Activated naive CD8-positive, alpha-beta T cell treated with anti-CD3 and anti-CD28 coated beads, Interleukin-2, amount 50 U/mL, for 24 hours (primary cell): ENCODE measurements at regions not wholly inside any gene's neighbourhood (a gene's known extent, or its start where the extent isn't known, plus 50 kb on each side); places are given as distances from the start of the nearest gene placed in this dataset.

ENCODE experiments used
- ATAC-seq: fragments of 150-1000 bp; cut with Tn5 transposase; one replicate; pipeline ENCODE4 v1.10.0; 2021
- DNase-seq: peaks from one replicate; pipeline ENCODE4 v3.0.0; 2021
- H3K27ac Mint-ChIP-seq: one replicate; pipeline ENCODE4 v1.8.0; 2021; ENCODE audit warnings: mild to moderate bottlenecking, mixed read lengths
- H3K27me3 Mint-ChIP-seq: one replicate; pipeline ENCODE4 v1.8.0; 2021; ENCODE audit warnings: mixed read lengths
- H3K36me3 Mint-ChIP-seq: one replicate; pipeline ENCODE4 v1.8.0; 2021; ENCODE audit warnings: low read depth, mixed read lengths
- H3K4me1 Mint-ChIP-seq: one replicate; pipeline ENCODE4 v1.8.0; 2021; ENCODE audit warnings: mixed read lengths
- H3K4me3 Mint-ChIP-seq: one replicate; pipeline ENCODE4 v1.8.0; 2021; ENCODE audit warnings: mild to moderate bottlenecking, moderate library complexity, mixed read lengths
- H3K9me3 Mint-ChIP-seq: one replicate; pipeline ENCODE4 v1.8.0; 2021; ENCODE audit warnings: mixed read lengths

- no peaks in the 10 kb centered on the region for H3K36me3 Mint-ChIP-seq
- DNase-seq (no peak), ATAC-seq (no peak)
- no peak overlapping the region for H3K4me3 Mint-ChIP-seq
- H3K9me3 Mint-ChIP-seq = peaks cover 5% of the 10 kb centered on the region
- H3K4me1 Mint-ChIP-seq = no peaks in the 10 kb centered on the region
- H3K27me3 Mint-ChIP-seq = no peaks in the 10 kb centered on the region
- no peak overlapping the region for H3K27ac Mint-ChIP-seq
Observed at GRCh38 chr14:85317491-85318021, 212.4 kb upstream of the FLRT2 start.

GRCh38 chr14:85319101-85319500 lies 210.8 kb upstream of the FLRT2 start:
- Mint-ChIP-seq H3K4me1 (no peaks in the 10 kb centered on the region), H3K4me3 (no peak overlapping the region), H3K9me3 (peaks cover 7% of the 10 kb centered on the region), H3K27ac (no peak overlapping the region), H3K36me3 (no peaks in the 10 kb centered on the region), H3K27me3 (no peaks in the 10 kb centered on the region)
- ATAC-seq = no peak
- DNase-seq = no peak

DNA sequence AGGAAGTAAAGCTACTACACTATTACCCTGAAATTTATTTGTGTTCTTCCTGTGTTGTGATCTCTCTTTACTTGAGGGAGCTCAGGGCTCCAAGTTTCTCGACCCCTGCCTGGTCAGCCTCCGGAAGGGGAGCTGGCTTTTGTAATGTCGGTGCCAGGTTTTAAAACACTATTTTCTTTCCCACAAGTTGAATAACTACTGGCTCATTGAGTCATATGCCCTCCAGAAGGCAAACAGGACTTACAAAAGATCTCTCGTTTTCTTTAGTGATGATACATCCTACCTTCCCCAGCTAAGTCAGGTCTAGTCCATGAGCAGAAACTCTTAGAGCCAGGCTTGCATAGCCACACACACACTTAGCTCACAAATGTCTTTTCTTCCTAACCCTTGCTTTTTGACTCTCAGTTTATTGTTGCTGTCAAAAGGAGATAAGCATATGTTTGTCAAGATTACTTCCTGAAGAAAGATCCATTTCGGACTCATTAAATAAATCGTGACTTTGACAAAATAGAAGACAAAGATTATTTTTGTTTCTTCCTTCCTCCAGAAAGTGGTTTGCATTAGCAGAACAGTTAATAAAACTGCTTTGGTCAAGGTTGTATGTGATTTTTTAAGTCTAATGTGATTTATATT lies 209.8 kb upstream of the FLRT2 start:
- no peak for ATAC-seq
- peaks cover 7% of the 10 kb centered on the region for H3K9me3 Mint-ChIP-seq
- H3K27me3 Mint-ChIP-seq = no peaks in the 10 kb centered on the region
- H3K4me1 Mint-ChIP-seq = no peaks in the 10 kb centered on the region
- H3K4me3 Mint-ChIP-seq = no peak overlapping the region
- DNase-seq = no peak
- H3K36me3 Mint-ChIP-seq = no peaks in the 10 kb centered on the region
- no peak overlapping the region for H3K27ac Mint-ChIP-seq

DNA sequence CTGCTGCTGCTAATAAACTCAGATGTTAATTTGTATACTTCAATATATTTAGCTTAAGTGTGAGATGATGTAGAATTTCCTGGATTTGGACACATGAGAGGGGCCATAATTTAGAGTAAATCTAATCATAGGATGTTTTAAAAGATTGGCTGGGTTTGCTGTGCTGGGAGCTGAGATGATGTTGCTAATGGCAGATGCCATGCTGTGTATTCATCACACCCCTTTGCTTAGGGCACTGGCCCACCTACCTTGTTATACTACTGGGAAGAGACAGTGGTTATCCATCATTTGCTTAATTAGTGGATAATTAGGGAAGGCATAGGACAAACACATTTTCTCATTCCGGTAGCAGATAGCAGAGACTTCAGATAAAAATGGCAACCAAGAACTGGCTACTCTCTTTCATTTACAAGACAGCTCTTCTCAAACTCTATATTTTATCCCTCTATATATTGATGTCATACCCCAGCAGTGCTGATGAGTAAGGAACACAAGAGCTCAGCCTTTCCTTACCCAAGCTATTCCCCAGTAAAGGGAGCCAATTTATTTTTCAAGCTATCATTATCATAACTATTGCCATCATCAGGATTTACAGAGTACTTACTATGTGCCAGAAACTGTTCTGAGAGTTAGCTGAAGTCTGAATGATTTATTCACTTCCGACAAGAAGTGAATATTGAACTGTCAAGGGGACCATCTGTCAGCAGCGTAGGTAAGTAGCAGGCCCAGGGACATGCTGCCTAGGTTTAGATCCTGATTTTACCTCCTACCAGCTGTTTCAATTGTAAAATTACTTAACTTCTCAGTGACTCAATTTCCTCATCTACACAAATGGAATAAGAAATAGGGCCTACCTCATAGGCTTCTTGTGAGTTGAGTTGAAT lies 204.6 kb upstream of the FLRT2 start:
- DNase-seq = no peak
- no peaks in the 10 kb centered on the region for H3K36me3 Mint-ChIP-seq
- H3K9me3 Mint-ChIP-seq = peaks cover 7% of the 10 kb centered on the region
- no peaks in the 10 kb centered on the region for H3K4me1 Mint-ChIP-seq
- no peak overlapping the region for H3K4me3 Mint-ChIP-seq
- H3K27me3 Mint-ChIP-seq = no peaks in the 10 kb centered on the region
- no peak for ATAC-seq
- H3K27ac Mint-ChIP-seq = no peak overlapping the region

- no peak overlapping the region for H3K4me3 Mint-ChIP-seq
- H3K36me3 Mint-ChIP-seq = no peaks in the 10 kb centered on the region
- H3K27ac Mint-ChIP-seq = no peak overlapping the region
- H3K27me3 Mint-ChIP-seq = no peaks in the 10 kb centered on the region
- H3K9me3 Mint-ChIP-seq = peaks cover 4% of the 10 kb centered on the region
- H3K4me1 Mint-ChIP-seq = no peaks in the 10 kb centered on the region
- ATAC-seq (no peak), DNase-seq (no peak)
Observed at GRCh38 chr14:85332401-85332800, 197.5 kb upstream of the FLRT2 start.

DNA sequence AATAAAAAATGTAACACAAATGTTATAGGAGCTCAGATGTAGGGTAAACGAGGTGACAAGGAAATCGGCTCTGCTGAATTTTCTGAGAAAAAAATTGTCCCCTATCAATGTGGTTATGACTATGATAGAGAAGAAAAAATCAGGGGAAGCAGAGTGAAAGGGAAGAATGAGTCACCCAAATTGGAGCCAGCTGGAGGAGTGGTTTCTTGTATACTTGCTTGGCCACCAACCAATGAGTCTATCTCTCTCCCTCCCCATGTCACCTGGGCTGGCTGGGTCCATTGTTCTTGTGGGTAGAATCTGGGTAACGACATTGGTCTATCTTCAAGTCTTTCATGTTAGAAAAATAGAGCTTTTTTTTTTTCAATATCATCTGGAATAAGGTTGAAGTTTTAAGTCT lies 196.6 kb upstream of the FLRT2 start:
- H3K27me3 Mint-ChIP-seq = no peaks in the 10 kb centered on the region

DNA sequence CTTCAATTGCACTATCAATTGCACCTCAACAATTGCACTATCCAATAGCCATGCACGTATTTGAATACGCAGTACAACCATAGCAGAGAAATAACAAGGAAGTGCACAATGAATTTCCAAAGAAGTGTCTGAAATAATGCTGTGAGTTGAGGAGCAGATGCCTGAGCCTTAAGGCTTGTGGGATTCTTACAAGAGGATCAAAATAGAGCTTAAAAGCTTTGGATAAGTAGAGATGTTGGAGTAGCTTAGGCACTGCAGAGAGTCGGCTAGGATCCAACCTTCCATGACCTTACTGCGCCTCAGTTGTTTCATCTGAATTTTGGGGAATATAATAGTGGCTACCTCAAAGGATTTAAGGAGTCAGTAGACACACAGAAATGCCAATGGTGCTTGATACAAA lies 196.1 kb upstream of the FLRT2 start:
- no peak for DNase-seq
- Mint-ChIP-seq H3K4me1 (no peaks in the 10 kb centered on the region), H3K27me3 (no peaks in the 10 kb centered on the region), H3K9me3 (peaks cover 4% of the 10 kb centered on the region), H3K4me3 (no peak overlapping the region), H3K27ac (no peak overlapping the region), H3K36me3 (no peaks in the 10 kb centered on the region)
- ATAC-seq = no peak

More for the DNA sequence above, 196.6 kb upstream of the FLRT2 start:
- Mint-ChIP-seq H3K27ac (no peak overlapping the region), H3K4me1 (no peaks in the 10 kb centered on the region), H3K4me3 (no peak overlapping the region), H3K9me3 (peaks cover 4% of the 10 kb centered on the region), H3K36me3 (no peaks in the 10 kb centered on the region)
- DNase-seq = no peak
- ATAC-seq = peak; percentile 43

DNA sequence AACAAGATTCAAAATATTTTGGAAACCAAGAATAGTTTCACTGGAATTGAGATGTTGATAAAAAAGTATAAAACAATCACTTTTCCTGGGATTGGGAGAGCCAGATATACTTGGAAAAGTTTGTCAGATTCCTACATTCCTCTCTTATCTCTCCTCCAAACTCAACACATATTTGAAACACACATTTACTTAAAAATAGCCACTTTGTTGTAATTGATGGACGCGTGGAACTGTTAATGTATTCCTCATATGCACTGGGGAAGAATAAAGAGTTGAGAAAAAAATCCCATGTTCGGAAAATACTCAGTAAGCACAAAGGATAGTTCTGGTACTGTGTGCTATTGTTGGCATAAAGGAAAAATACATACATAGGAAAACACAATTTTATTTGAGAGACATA lies 195.6 kb upstream of the FLRT2 start:
- no peak overlapping the region for H3K4me3 Mint-ChIP-seq
- no peaks in the 10 kb centered on the region for H3K27me3 Mint-ChIP-seq
- no peaks in the 10 kb centered on the region for H3K36me3 Mint-ChIP-seq
- ATAC-seq (no peak), DNase-seq (no peak)
- no peaks in the 10 kb centered on the region for H3K4me1 Mint-ChIP-seq
- H3K27ac Mint-ChIP-seq = no peak overlapping the region
- peaks cover 4% of the 10 kb centered on the region for H3K9me3 Mint-ChIP-seq

DNA sequence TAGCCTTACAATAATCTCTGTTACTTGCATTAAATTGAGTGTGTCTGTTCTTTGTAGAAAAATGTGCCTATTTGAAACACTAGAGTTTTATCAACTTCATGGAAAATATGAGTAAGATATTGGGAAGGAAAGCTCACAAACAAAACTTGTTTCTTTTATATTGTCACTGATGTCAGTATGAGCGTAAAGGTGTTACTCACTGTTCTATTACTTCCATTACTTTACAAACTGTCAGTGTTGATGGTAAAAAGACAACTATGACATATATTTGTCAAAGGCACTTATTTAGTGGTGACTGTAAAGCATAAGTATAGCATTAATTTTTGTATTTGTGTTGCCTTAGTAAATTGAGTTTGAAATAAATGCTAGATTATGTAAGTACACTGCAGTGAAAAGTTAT lies 193.7 kb upstream of the FLRT2 start:
- Mint-ChIP-seq H3K27ac (no peak overlapping the region), H3K4me3 (no peak overlapping the region), H3K9me3 (peaks cover 4% of the 10 kb centered on the region), H3K27me3 (no peaks in the 10 kb centered on the region), H3K36me3 (no peaks in the 10 kb centered on the region), H3K4me1 (no peaks in the 10 kb centered on the region)
- DNase-seq (no peak), ATAC-seq (no peak)

DNA sequence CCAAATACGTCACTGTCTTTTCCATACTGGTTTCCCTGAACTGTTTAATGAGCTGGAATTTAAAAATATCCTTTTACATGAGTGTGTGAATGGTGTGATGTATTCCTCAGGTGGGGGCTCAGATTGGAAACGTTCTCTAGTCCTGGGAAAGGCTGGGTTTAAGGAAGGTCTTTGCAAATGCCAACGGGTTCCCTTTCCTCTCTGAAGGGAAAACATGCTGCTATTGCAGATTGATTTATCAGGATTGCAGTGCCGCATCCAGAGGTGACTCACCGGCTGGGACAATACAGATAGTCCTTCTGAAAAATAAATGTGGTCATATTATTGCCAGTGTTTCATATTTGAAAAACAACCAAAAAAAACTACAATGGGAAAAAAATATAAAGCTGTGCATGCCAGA lies 193.1 kb upstream of the FLRT2 start:
- no peaks in the 10 kb centered on the region for H3K36me3 Mint-ChIP-seq
- no peak for ATAC-seq
- H3K4me3 Mint-ChIP-seq = no peak overlapping the region
- no peak for DNase-seq
- H3K4me1 Mint-ChIP-seq = no peaks in the 10 kb centered on the region
- H3K9me3 Mint-ChIP-seq = peaks cover 4% of the 10 kb centered on the region
- no peak overlapping the region for H3K27ac Mint-ChIP-seq
- no peaks in the 10 kb centered on the region for H3K27me3 Mint-ChIP-seq

DNA sequence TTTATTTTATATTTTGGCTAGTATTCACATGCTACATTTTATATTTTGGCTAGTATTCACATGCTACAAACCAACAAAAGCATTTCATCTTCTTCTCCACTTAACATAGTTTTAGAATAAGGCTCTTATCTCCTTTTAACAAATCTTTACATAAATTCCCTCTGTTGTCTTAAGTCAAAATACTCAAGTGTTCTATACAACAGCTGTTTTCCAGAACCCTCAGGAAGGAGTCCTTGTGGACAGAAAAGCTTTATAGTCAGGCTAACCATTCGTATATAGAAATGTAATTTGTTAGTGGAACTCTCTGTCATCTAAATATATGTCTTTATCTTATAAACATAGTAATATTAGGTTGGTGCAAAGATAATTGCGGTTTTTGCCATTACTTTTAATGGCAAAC lies 191.0 kb upstream of the FLRT2 start:
- Mint-ChIP-seq H3K4me3 (no peak overlapping the region), H3K4me1 (no peaks in the 10 kb centered on the region), H3K9me3 (peaks cover 4% of the 10 kb centered on the region), H3K27ac (no peak overlapping the region), H3K27me3 (no peaks in the 10 kb centered on the region), H3K36me3 (no peaks in the 10 kb centered on the region)
- DNase-seq (no peak), ATAC-seq (no peak)

DNA sequence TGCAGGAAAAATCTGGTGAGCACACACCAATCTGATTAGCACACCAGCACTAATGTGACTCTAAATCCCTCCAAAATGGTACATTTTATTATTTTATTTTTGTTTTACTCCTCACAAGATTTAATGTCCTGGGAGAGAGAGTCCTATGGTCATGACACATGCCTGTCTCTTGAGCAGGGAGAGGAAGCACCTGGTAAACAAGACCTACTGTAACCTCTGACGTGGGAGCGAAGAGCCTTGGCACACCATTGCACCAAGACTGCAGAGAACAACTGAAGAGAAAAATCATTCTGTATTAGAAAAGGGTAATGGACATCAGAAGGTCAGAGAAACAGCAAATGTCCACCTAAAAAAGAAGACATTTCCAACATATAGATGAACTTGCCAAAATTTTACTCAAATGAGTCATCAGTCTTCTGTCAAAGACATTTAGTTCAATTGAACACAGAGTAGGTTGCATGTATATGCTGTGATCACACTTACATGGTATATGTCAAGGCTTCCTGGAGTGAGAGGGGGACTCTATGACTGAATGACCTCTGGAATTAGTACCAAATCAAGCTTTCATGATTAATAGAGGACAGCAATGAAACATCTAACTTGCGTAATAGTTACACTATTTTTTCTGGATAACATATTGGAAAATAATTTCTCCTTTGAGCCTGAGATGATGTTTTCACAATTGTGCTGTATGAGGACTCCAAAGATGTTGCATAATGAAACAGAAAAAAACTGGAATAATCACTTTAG lies 186.9 kb upstream of the FLRT2 start:
- peaks cover 6% of the 10 kb centered on the region for H3K9me3 Mint-ChIP-seq
- H3K36me3 Mint-ChIP-seq = no peaks in the 10 kb centered on the region
- H3K27me3 Mint-ChIP-seq = no peaks in the 10 kb centered on the region
- DNase-seq = no peak
- no peaks in the 10 kb centered on the region for H3K4me1 Mint-ChIP-seq
- ATAC-seq = no peak
- no peak overlapping the region for H3K4me3 Mint-ChIP-seq
- H3K27ac Mint-ChIP-seq = no peak overlapping the region

DNA sequence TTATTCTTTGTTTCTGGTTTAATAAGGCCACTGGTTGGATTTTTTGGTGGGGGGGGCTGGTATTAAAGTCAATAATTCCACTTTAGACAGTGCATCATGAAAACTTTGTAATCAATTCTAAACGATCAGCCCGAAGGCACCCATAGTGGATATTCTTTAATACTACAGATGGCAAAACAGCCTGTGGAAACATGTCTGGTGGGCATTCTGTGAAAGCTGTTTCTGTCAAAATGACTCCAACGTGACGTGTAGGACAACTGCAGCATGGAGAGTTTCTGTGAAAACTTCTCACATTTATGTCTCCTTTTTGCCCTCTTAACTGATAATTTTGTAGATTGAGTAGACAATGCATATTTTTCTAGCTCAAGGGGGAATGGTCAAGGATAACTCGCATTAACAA lies 185.8 kb upstream of the FLRT2 start:
- H3K9me3 Mint-ChIP-seq = peaks cover 6% of the 10 kb centered on the region
- H3K27ac Mint-ChIP-seq = no peak overlapping the region
- no peaks in the 10 kb centered on the region for H3K27me3 Mint-ChIP-seq
- no peak overlapping the region for H3K4me3 Mint-ChIP-seq
- no peaks in the 10 kb centered on the region for H3K4me1 Mint-ChIP-seq
- DNase-seq (no peak), ATAC-seq (no peak)
- no peaks in the 10 kb centered on the region for H3K36me3 Mint-ChIP-seq

DNA sequence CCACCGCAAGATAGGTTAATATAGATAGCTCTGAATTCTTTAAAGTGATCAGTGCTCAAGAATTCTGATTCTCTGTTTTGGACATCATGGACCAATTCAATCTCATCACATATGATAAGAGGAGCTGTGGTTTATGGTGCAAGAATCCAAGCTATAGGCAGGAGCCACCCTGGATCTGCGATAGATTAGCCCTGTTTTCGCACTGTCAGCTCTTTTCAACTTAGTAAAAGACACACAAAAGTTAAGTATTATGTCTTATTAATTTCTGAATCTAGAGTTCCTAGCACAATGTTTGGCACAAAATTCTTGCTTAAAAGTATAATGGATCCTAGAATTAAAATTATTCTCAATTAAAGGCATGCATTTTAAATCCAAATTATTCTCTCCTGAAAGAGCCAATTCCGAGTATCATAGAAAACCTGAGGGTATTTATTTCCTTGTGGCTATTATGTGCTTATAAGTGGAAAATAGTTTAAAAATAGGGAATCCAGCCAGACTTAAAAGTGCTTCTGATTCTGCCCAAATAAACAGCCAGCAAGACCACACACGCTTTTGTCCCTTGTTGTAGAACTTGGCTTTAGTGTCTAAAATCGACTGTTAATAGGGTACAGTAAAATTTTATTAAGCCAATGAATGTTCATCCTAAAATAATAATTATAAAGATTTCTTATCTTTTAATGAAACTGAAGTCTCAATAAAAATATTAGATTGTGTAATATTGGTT lies 184.9 kb upstream of the FLRT2 start:
- H3K36me3 Mint-ChIP-seq = no peaks in the 10 kb centered on the region
- DNase-seq (no peak), ATAC-seq (no peak)
- H3K4me3 Mint-ChIP-seq = no peak overlapping the region
- H3K27ac Mint-ChIP-seq = no peak overlapping the region
- H3K27me3 Mint-ChIP-seq = no peaks in the 10 kb centered on the region
- H3K9me3 Mint-ChIP-seq = peaks cover 10% of the 10 kb centered on the region
- no peaks in the 10 kb centered on the region for H3K4me1 Mint-ChIP-seq
